ENCODE measurements at regions not wholly inside any gene's neighbourhood (a gene's known extent, or its start where the extent isn't known, plus 50 kb on each side); places are given as distances from the start of the nearest gene placed in this dataset.

DNA sequence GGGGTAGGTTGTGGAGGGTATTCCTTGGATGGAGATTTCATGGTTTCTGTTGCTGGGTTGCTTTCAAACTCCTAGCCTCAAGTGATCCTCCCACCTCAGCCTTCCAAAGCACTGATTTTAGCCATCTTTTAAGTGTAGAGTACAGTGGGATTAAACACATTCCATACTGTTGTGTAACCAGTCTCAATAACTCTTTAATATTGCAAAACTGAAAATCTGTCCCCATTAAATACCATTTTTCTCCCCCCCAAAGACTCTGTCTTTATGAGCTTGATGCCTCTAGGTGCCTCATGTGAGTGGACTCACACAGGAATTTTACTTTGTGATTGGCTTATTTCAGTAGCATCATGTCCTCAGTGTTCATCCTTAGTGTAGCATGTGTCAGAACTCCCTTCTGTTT lies 74.7 kb upstream of the ATP10A start:
- DNase-seq (ENCODE audit: extremely low spot score), result no peak
- ChIA-PET POLR2A (no interaction called here), CTCF (no interaction called here)
- TF ChIP-seq, protein P1, sequence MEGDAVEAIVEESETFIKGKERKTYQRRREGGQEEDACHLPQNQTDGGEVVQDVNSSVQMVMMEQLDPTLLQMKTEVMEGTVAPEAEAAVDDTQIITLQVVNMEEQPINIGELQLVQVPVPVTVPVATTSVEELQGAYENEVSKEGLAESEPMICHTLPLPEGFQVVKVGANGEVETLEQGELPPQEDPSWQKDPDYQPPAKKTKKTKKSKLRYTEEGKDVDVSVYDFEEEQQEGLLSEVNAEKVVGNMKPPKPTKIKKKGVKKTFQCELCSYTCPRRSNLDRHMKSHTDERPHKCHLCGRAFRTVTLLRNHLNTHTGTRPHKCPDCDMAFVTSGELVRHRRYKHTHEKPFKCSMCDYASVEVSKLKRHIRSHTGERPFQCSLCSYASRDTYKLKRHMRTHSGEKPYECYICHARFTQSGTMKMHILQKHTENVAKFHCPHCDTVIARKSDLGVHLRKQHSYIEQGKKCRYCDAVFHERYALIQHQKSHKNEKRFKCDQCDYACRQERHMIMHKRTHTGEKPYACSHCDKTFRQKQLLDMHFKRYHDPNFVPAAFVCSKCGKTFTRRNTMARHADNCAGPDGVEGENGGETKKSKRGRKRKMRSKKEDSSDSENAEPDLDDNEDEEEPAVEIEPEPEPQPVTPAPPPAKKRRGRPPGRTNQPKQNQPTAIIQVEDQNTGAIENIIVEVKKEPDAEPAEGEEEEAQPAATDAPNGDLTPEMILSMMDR (IDR thresholded peaks at IDR 0.05; ENCODE audit: control extremely low read depth, extremely low read depth, low read depth, missing control alignments), result no peak

- CTCF ChIA-PET, result no interaction called here
- TF ChIP-seq, protein P1 (IDR thresholded peaks at IDR 0.05; ENCODE audit: control extremely low read depth, extremely low read depth, low read depth, missing control alignments), result no peak
- no peak for DNase-seq (ENCODE audit: extremely low spot score)
- POLR2A ChIA-PET, result no interaction called here
Observed at GRCh38 chr15:25936004-25936403, 72.9 kb upstream of the ATP10A start.

GRCh38 chr15:25933456-25934158 lies 70.5 kb upstream of the ATP10A start:
- no peak for DNase-seq (ENCODE audit: extremely low spot score)
- TF ChIP-seq, protein P1 (IDR thresholded peaks at IDR 0.05; ENCODE audit: control extremely low read depth, extremely low read depth, low read depth, missing control alignments), result peak; percentile 57
- ChIA-PET CTCF (interaction anchor here (1.1 to 1.7 kb wide), 4 partner anchors 14 to 425 kb away, joined by 3 to 6 read pairs (median 3); no protein-coding TSS in a partner anchor), POLR2A (no interaction called here)

DNA sequence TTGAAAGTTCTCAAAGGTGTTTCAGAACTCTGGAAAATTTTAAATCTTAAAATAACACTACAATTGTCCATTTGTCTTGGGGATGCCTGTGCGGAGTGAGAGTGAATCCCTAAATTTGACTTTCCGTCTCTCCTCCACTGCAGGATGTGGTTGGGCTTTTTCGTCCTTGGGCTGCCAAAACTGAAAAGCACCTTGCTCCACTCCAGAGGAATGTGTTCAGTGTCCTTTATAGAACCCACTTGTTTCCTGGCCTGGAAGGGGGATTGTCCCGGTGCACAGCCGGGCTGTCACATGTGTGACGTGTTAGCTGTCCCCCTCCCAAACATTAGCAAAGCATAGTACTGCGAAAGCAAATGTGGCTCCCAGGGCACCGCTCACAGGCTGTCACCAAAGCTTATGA lies 69.6 kb upstream of the ATP10A start:
- no peak for DNase-seq (ENCODE audit: extremely low spot score)
- POLR2A ChIA-PET, result no interaction called here
- CTCF ChIA-PET, result interaction anchor here (1.5 to 1.7 kb wide), 2 partner anchors 13 to 30 kb away, joined by 3 read pairs; no protein-coding TSS in a partner anchor
- TF ChIP-seq, protein P1 (IDR thresholded peaks at IDR 0.05; ENCODE audit: control extremely low read depth, extremely low read depth, low read depth, missing control alignments), result no peak

GRCh38 chr15:25931851-25932250 lies 68.7 kb upstream of the ATP10A start:
- POLR2A ChIA-PET, result no interaction called here
- no peak for DNase-seq (ENCODE audit: extremely low spot score)
- CTCF ChIA-PET, result interaction anchor here (1.0 kb wide), 1 partner anchor 14 kb away, joined by 3 read pairs; no protein-coding TSS in a partner anchor
- TF ChIP-seq, protein P1 (IDR thresholded peaks at IDR 0.05; ENCODE audit: control extremely low read depth, extremely low read depth, low read depth, missing control alignments), result no peak

DNA sequence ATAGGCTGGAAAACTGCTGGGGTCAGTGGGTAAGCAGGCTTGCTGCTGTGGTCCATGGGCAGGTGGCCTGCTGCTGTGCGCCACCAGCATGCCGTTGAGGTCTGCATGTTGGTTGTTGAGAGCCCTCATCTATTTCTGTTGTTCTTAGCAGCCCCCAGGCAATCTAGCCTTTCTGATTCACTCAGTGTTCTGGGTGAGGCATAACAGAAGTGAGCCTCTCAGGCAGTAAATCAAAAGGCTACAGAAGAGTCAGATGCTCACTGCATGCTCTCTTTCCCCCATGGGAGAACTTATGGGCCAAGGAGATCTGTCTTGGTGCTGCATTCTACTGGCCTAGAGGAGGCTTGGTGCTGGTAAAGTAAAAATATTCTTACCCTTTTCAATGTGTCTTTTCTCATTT lies 67.8 kb upstream of the ATP10A start:
- ChIA-PET POLR2A (no interaction called here), CTCF (interaction anchor here (1.0 kb wide), 1 partner anchor 15 kb away, joined by 3 read pairs; no protein-coding TSS in a partner anchor)
- TF ChIP-seq, protein P1 (IDR thresholded peaks at IDR 0.05; ENCODE audit: control extremely low read depth, extremely low read depth, low read depth, missing control alignments), result no peak
- DNase-seq (ENCODE audit: extremely low spot score), result no peak
